Neural progenitor cell (in vitro differentiated cells): ENCODE measurements at regions not wholly inside any gene's neighbourhood (a gene's known extent, or its start where the extent isn't known, plus 50 kb on each side); places are given as distances from the start of the nearest gene placed in this dataset.

ENCODE experiments used
- DNase-seq: peaks from one replicate; pipeline ENCODE4 v3.0.0-alpha.2; 2016; ENCODE audit warnings: low spot score
- H2AFZ ChIP-seq: fragments of 200-600 bp; sonication (generic); replicated peaks from 2 replicates; pipeline ENCODE4 v1.6.1; 2016; ENCODE audit warnings: antibody characterized with exemption
- H3F3A ChIP-seq: fragments of 200-600 bp; sonication (generic); 2 replicates; pipeline ENCODE4 v1.6.1; 2016; ENCODE audit warnings: antibody characterized with exemption, low read depth
- H3K27ac ChIP-seq: fragments of 200-600 bp; sonication (generic); 2 replicates; pipeline ENCODE4 v1.5.1; 2016; ENCODE audit warnings: mild to moderate bottlenecking
- H3K27me3 ChIP-seq: fragments of 200-600 bp; sonication (generic); 2 replicates; pipeline ENCODE4 v1.6.1; 2016; ENCODE audit warnings: mild to moderate bottlenecking, moderate library complexity
- H3K36me3 ChIP-seq: fragments of 200-600 bp; sonication (generic); 2 replicates; pipeline ENCODE4 v1.5.1; 2016
- H3K4me1 ChIP-seq: fragments of 200-600 bp; sonication (generic); 2 replicates; pipeline ENCODE4 v1.6.1; 2016; ENCODE audit warnings: mixed run types
- H3K4me2 ChIP-seq: fragments of 200-600 bp; sonication (generic); 2 replicates; pipeline ENCODE4 v1.6.1; 2016
- H3K4me3 ChIP-seq: fragments of 200-600 bp; sonication (generic); 2 replicates; pipeline ENCODE4 v1.5.1; 2016
- H3K79me2 ChIP-seq: fragments of 200-600 bp; sonication (generic); 2 replicates; pipeline ENCODE4 v1.6.1; 2016; ENCODE audit warnings: low read depth
- H3K9ac ChIP-seq: fragments of 200-600 bp; sonication (generic); 2 replicates; pipeline ENCODE4 v1.6.1; 2016
- H3K9me3 ChIP-seq: fragments of 200-600 bp; sonication (generic); 2 replicates; pipeline ENCODE4 v1.5.1; 2016; ENCODE audit warnings: low read depth
- H4K20me1 ChIP-seq: fragments of 200-600 bp; sonication (generic); 2 replicates; pipeline ENCODE4 v1.6.1; 2016; ENCODE audit warnings: low read depth
- H3K27ac Mint-ChIP-seq: 3 replicates; pipeline ENCODE4 v1.8.0; 2021; ENCODE audit warnings: mixed read lengths
- H3K27me3 Mint-ChIP-seq: 2 replicates; pipeline ENCODE4 v1.8.0; 2022; ENCODE audit warnings: low read depth, mild to moderate bottlenecking, inconsistent platforms, moderate library complexity, mixed read lengths; ENCODE audit not compliant: insufficient read depth
- H3K36me3 Mint-ChIP-seq: 3 replicates; pipeline ENCODE4 v1.8.0; 2021; ENCODE audit warnings: mixed read lengths
- H3K4me1 Mint-ChIP-seq: 3 replicates; pipeline ENCODE4 v1.8.0; 2021; ENCODE audit warnings: mixed read lengths
- H3K4me3 Mint-ChIP-seq: 3 replicates; pipeline ENCODE4 v1.8.0; 2021; ENCODE audit warnings: mild to moderate bottlenecking, moderate library complexity, mixed read lengths
- H3K9me3 Mint-ChIP-seq: 3 replicates; pipeline ENCODE4 v1.8.0; 2020; ENCODE audit warnings: mixed read lengths
- CTCF ChIP-seq: fragments of 200-600 bp; sonication (generic); IDR thresholded peaks from 2 replicates; pipeline ENCODE4 v1.5.1; 2017; ENCODE audit warnings: antibody characterized with exemption, mild to moderate bottlenecking
- EZH2 ChIP-seq: fragments of 200-600 bp; sonication (generic); IDR thresholded peaks from 2 replicates; pipeline ENCODE4 v1.6.1; 2017; ENCODE audit warnings: antibody characterized with exemption, mild to moderate bottlenecking, moderate library complexity
- EZH2phosphoT487 ChIP-seq: fragments of 200-600 bp; sonication (generic); IDR thresholded peaks from 2 replicates; pipeline ENCODE4 v1.6.1; 2017; ENCODE audit warnings: antibody characterized with exemption

DNA sequence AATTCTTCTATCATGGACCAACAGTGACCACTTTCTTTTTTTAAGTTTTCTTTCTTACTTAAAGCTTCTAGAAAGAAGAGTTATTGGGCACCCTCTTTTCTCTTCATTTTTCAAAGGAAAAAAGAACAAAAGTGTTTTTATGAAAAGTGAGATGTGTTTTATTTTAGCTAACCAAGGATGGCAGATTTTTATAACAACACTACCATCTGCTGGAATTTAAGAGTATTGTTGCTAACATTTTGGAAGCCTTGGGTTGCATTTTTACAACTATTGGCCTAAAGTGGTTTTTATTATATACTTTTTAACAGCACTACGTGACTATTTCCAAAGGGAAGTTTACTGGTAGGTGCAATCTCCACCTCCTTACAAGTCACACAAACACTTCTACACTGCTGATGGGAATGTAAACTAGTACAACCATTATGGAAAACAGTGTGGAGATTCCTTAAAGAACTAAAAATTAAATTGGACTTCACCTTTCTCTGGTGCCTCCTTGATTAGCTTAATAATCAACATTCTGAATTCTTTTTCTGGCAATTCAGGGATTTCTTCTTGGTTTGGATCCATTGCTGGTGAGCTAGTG lies 237.7 kb upstream of the AGTR1 start:
- Mint-ChIP-seq H3K27ac (no peak overlapping the region), H3K27me3 (peaks cover 5% of the 10 kb centered on the region), H3K9me3 (peaks cover 14% of the 10 kb centered on the region), H3K4me3 (no peak overlapping the region), H3K36me3 (peaks cover 2% of the 10 kb centered on the region), H3K4me1 (peaks cover under 1% of the 10 kb centered on the region)
- Histone ChIP-seq H3K36me3 (no peaks in the 10 kb centered on the region), H3K9ac (no peak overlapping the region), H4K20me1 (no peaks in the 10 kb centered on the region), H3K4me1 (no peaks in the 10 kb centered on the region), H3F3A (no peaks in the 10 kb centered on the region), H3K27me3 (no peaks in the 10 kb centered on the region), H3K79me2 (no peaks in the 10 kb centered on the region), H3K4me3 (no peak overlapping the region), H3K4me2 (no peak overlapping the region), H2AFZ (no peak overlapping the region), H3K27ac (no peak overlapping the region), H3K9me3 (no peaks in the 10 kb centered on the region)
- TF ChIP-seq CTCF (peak; percentile 39), EZH2phosphoT487 (no peak), EZH2 (no peak)
- no peak for DNase-seq

DNA sequence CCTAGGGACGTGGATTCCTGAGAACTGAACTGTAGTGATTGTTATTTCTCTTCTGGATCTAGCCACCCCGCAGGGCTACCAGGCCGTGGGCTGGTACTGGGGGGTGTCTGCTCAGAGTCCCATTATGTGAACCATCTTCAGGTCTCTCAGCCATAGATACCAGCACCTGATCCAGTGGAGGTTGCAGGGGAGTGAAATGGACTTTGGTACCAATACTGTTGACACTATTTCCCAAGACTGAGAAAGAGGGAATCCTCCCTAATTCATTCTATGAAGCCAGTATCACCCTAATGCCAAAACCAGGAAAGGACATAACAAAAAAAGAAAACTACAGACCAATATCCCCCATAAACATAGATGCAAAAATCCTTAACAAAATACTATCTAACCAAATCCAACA lies 237.0 kb upstream of the AGTR1 start:
- Histone ChIP-seq H3K36me3 (no peaks in the 10 kb centered on the region), H3K27me3 (no peaks in the 10 kb centered on the region), H3K9me3 (no peaks in the 10 kb centered on the region), H2AFZ (no peak overlapping the region), H4K20me1 (no peaks in the 10 kb centered on the region), H3F3A (no peaks in the 10 kb centered on the region), H3K4me2 (no peak overlapping the region), H3K9ac (no peak overlapping the region), H3K27ac (no peak overlapping the region), H3K4me1 (no peaks in the 10 kb centered on the region), H3K79me2 (no peaks in the 10 kb centered on the region), H3K4me3 (no peak overlapping the region)
- peaks cover 2% of the 10 kb centered on the region for H3K36me3 Mint-ChIP-seq
- DNase-seq, result no peak
- TF ChIP-seq EZH2, result no peak
- TF ChIP-seq CTCF, result no peak
- no peak for TF ChIP-seq EZH2phosphoT487
- peaks cover 4% of the 10 kb centered on the region for H3K4me1 Mint-ChIP-seq
- no peak overlapping the region for H3K4me3 Mint-ChIP-seq
- H3K9me3 Mint-ChIP-seq, result peaks cover 14% of the 10 kb centered on the region
- H3K27ac Mint-ChIP-seq, result no peak overlapping the region
- H3K27me3 Mint-ChIP-seq, result peaks cover 5% of the 10 kb centered on the region

DNA sequence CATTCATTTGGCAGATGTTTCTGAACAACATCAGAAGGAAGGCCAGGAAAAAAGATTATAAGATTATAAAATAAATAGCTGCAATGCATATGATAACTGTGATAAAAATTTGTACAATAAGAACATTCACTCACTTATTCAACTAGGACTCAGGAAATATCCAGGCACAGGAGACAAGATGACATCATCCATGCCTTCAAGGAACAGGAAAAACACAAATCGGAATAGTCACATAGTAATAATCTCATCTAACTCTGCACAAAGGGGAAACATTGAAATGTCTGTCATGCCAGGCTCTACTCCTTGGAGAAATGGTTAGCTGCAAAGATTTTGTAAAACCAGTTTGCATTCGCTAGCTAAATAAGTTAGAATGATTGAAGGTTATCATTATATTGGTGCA lies 233.5 kb upstream of the AGTR1 start:
- Histone ChIP-seq H3K9ac (no peak overlapping the region), H3K4me1 (no peaks in the 10 kb centered on the region), H3K36me3 (no peaks in the 10 kb centered on the region), H3K9me3 (no peaks in the 10 kb centered on the region), H3K4me3 (no peak overlapping the region), H4K20me1 (no peaks in the 10 kb centered on the region), H3F3A (no peaks in the 10 kb centered on the region), H3K79me2 (no peaks in the 10 kb centered on the region), H3K27me3 (no peaks in the 10 kb centered on the region), H3K27ac (no peak overlapping the region), H2AFZ (no peak overlapping the region), H3K4me2 (no peak overlapping the region)
- DNase-seq, result no peak
- H3K27ac Mint-ChIP-seq, result no peak overlapping the region
- peaks cover 12% of the 10 kb centered on the region for H3K4me1 Mint-ChIP-seq
- peaks cover 2% of the 10 kb centered on the region for H3K27me3 Mint-ChIP-seq
- TF ChIP-seq EZH2, result no peak
- no peak for TF ChIP-seq EZH2phosphoT487
- TF ChIP-seq CTCF, result no peak
- H3K4me3 Mint-ChIP-seq, result no peak overlapping the region
- H3K9me3 Mint-ChIP-seq, result peaks cover 8% of the 10 kb centered on the region
- no peaks in the 10 kb centered on the region for H3K36me3 Mint-ChIP-seq
